ENCODE measurements at regions not wholly inside any gene's neighbourhood (a gene's known extent, or its start where the extent isn't known, plus 50 kb on each side); places are given as distances from the start of the nearest gene placed in this dataset.
A peak's percentile ranks its signal among the peaks of the same experiment; 100 is the strongest.

- TF ChIP-seq CTCF (IDR thresholded peaks at IDR 0.05; ENCODE audit: low read length) (peak; percentile 33), EZH2phosphoT487 (IDR thresholded peaks at IDR 0.05; ENCODE audit: low read length) (no peak)
- no peaks in the 10 kb centered on the region for H3K9me3 ChIP-seq (replicated peaks; ENCODE audit: insufficient read depth, low read length)
- DNase-seq = peak; percentile 6
- no peak overlapping the region for H3K27ac ChIP-seq (ENCODE audit: low read length)
- H2AFZ ChIP-seq (ENCODE audit: low read length) = no peak overlapping the region
- no peak overlapping the region for H3K4me3 ChIP-seq (ENCODE audit: low read length)
- H4K20me1 ChIP-seq (ENCODE audit: insufficient read depth, low read length) = no peaks in the 10 kb centered on the region
- H3F3A ChIP-seq (ENCODE audit: insufficient read depth, low read length) = no peaks in the 10 kb centered on the region
- H3K9ac ChIP-seq (ENCODE audit: low read length) = no peak overlapping the region
- no peaks in the 10 kb centered on the region for H3K36me3 ChIP-seq (replicated peaks; ENCODE audit: insufficient read depth, low read length)
- no peaks in the 10 kb centered on the region for H3K9me2 ChIP-seq (replicated peaks; ENCODE audit: insufficient read depth, low read length)
- H3K4me2 ChIP-seq (ENCODE audit: low read depth, low read length) = no peak overlapping the region
- no peaks in the 10 kb centered on the region for H3K79me2 ChIP-seq (ENCODE audit: low read length)
- no peaks in the 10 kb centered on the region; the same call in 1 of the 2 replicates for H3K4me1 ChIP-seq (ENCODE audit: low read length)
- no peaks in the 10 kb centered on the region for H3K27me3 ChIP-seq (replicated peaks; ENCODE audit: insufficient read depth, low read length)
Measured at GRCh38 chr2:128531856-128532255, 213.2 kb upstream of the HS6ST1 start.

DNA sequence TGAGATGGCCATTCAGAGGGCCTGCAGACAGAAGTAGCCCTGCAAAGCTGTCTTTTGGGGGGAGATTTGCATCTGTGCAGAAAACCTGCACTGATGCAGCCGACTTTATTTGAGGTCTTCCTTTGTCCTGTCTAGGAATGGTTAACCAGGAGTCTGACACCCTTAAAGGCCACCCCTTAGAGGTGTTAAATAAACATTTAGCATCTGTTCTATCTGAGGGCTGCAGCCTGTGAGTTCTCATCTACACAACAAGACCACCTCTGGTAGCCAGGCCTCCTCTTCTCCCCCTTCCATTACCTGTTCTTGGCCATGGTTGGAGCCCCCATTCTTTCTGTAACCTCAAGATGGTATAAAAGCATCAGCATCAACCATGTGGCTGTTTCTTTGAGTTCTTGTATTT, 214.4 kb upstream of the HS6ST1 start:
- Histone ChIP-seq H2AFZ (ENCODE audit: low read length) (no peak overlapping the region), H3K36me3 (replicated peaks; ENCODE audit: insufficient read depth, low read length) (no peaks in the 10 kb centered on the region), H3K27ac (ENCODE audit: low read length) (no peak overlapping the region), H3F3A (ENCODE audit: insufficient read depth, low read length) (no peaks in the 10 kb centered on the region), H3K9ac (ENCODE audit: low read length) (no peak overlapping the region), H3K4me2 (ENCODE audit: low read depth, low read length) (no peak overlapping the region), H3K27me3 (replicated peaks; ENCODE audit: insufficient read depth, low read length) (no peaks in the 10 kb centered on the region), H4K20me1 (ENCODE audit: insufficient read depth, low read length) (no peaks in the 10 kb centered on the region), H3K79me2 (ENCODE audit: low read length) (no peaks in the 10 kb centered on the region), H3K9me2 (replicated peaks; ENCODE audit: insufficient read depth, low read length) (no peaks in the 10 kb centered on the region), H3K4me1 (ENCODE audit: low read length) (no peaks in the 10 kb centered on the region; the same call in 1 of the 2 replicates), H3K9me3 (replicated peaks; ENCODE audit: insufficient read depth, low read length) (no peaks in the 10 kb centered on the region), H3K4me3 (ENCODE audit: low read length) (no peak overlapping the region)
- DNase-seq = no peak
- TF ChIP-seq EZH2phosphoT487 (IDR thresholded peaks at IDR 0.05; ENCODE audit: low read length) (no peak), EZH2 (optimal IDR thresholded peaks at IDR 0.05; ENCODE audit: low read depth, low read length) (no peak), CTCF (IDR thresholded peaks at IDR 0.05; ENCODE audit: low read length) (no peak)

DNA sequence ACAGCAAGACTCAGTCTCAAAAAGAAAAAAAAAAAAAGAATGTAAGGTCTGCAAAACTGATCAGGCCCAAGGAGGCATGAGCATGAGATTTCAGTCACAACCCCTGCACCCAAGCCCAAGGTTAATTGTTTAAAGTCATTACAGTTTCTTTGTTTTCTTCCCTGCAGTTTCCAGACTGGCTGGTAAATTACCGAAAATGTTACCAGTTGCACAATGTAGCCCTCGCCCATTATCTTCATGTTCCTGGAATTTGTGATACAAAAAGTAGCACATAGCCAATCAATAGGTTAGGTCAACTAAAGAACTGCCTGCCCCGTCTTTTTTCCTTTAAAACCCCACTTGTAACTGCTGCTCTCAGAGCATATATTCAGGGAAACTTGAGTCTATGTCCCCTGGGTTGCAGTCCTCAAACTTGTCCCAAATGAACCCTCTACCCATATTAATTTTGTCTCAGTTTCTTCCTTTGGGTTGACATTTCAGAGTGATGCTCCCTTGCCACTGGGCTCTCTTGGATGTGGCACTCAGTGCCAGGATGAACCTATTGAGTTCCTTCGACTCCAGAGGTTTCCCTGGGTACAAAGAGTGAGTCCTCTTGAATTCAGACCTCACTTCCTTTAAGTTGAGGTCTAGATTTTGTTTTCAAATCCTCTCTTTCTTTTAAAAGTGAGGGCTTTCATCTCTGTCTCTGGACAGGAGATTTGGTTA, 216.2 kb upstream of the HS6ST1 start:
- H3K9me3 ChIP-seq (replicated peaks; ENCODE audit: insufficient read depth, low read length) = no peaks in the 10 kb centered on the region
- no peak overlapping the region for H3K4me3 ChIP-seq (ENCODE audit: low read length)
- H3K27ac ChIP-seq (ENCODE audit: low read length) = no peak overlapping the region
- no peaks in the 10 kb centered on the region for H3K27me3 ChIP-seq (replicated peaks; ENCODE audit: insufficient read depth, low read length)
- TF ChIP-seq CTCF (IDR thresholded peaks at IDR 0.05; ENCODE audit: low read length) = no peak
- no peak for TF ChIP-seq EZH2 (optimal IDR thresholded peaks at IDR 0.05; ENCODE audit: low read depth, low read length)
- TF ChIP-seq EZH2phosphoT487 (IDR thresholded peaks at IDR 0.05; ENCODE audit: low read length) = no peak
- H3K79me2 ChIP-seq (ENCODE audit: low read length) = no peaks in the 10 kb centered on the region
- H2AFZ ChIP-seq (ENCODE audit: low read length) = no peak overlapping the region
- no peak for DNase-seq
- no peaks in the 10 kb centered on the region for H3K9me2 ChIP-seq (replicated peaks; ENCODE audit: insufficient read depth, low read length)
- no peak overlapping the region for H3K4me2 ChIP-seq (ENCODE audit: low read depth, low read length)
- no peaks in the 10 kb centered on the region for H3F3A ChIP-seq (ENCODE audit: insufficient read depth, low read length)
- H3K4me1 ChIP-seq (ENCODE audit: low read length) = no peaks in the 10 kb centered on the region; the same call in 1 of the 2 replicates
- no peaks in the 10 kb centered on the region for H4K20me1 ChIP-seq (ENCODE audit: insufficient read depth, low read length)
- no peak overlapping the region for H3K9ac ChIP-seq (ENCODE audit: low read length)
- no peaks in the 10 kb centered on the region for H3K36me3 ChIP-seq (replicated peaks; ENCODE audit: insufficient read depth, low read length)
